ENCODE measurements at regions not wholly inside any gene's neighbourhood (a gene's known extent, or its start where the extent isn't known, plus 50 kb on each side); places are given as distances from the start of the nearest gene placed in this dataset.

DNA sequence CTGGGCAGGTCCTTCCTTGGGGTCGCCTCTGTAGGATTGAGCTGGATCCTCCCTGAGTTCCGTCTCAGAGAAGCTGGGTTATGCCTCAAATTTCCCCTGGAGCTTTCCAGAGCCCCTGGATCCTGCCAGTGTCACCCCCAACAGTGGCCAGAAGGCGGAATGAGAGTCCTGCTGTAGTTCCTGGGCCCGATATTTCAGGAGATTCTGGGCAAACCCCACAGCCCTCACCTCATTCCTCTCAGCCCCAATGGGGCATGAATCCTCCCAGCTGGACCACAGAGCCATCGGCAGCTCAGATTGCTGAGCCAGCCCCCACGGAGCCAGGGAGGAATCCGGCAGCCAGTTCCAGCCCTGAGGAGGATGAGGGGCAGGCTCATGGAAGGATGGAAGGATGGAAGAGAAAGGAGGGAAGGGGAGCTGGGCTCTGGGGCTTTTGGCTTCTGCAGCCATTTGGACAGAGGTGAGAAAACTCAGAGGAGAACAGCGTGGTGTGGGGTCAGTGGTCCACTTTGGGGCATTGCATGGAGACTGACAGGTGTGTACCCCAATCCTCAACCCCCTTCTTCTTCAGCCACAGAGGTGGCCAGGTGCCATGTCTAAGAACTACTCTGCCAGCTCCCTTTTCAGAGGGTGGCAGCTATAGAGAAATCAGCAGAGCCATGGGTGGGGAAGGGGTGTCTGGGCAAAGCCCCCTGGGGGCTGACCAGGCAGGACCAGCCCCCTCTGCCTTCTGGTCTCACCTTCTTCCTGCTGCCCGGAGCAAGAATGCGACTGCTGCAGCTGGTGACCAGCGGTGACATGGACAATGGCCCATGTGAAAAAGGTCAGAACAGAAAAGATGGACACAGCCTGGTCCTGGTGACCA, 867.6 kb downstream of the TBC1D22A start:
- TF ChIP-seq, protein P1, sequence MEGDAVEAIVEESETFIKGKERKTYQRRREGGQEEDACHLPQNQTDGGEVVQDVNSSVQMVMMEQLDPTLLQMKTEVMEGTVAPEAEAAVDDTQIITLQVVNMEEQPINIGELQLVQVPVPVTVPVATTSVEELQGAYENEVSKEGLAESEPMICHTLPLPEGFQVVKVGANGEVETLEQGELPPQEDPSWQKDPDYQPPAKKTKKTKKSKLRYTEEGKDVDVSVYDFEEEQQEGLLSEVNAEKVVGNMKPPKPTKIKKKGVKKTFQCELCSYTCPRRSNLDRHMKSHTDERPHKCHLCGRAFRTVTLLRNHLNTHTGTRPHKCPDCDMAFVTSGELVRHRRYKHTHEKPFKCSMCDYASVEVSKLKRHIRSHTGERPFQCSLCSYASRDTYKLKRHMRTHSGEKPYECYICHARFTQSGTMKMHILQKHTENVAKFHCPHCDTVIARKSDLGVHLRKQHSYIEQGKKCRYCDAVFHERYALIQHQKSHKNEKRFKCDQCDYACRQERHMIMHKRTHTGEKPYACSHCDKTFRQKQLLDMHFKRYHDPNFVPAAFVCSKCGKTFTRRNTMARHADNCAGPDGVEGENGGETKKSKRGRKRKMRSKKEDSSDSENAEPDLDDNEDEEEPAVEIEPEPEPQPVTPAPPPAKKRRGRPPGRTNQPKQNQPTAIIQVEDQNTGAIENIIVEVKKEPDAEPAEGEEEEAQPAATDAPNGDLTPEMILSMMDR (IDR thresholded peaks at IDR 0.05) = no peak
- no peak for TF ChIP-seq ZFX (IDR thresholded peaks at IDR 0.05; ENCODE audit: borderline replicate concordance)
